G401.6 (cell line): ENCODE measurements at regions not wholly inside any gene's neighbourhood (a gene's known extent, or its start where the extent isn't known, plus 50 kb on each side); places are given as distances from the start of the nearest gene placed in this dataset.

Experiments used
- FAIRE-seq: peaks from 2 replicates; lab custom pipeline; 2012; peaks lifted over from hg19 to GRCh38; lab: Jason Lieb, UNC

DNA sequence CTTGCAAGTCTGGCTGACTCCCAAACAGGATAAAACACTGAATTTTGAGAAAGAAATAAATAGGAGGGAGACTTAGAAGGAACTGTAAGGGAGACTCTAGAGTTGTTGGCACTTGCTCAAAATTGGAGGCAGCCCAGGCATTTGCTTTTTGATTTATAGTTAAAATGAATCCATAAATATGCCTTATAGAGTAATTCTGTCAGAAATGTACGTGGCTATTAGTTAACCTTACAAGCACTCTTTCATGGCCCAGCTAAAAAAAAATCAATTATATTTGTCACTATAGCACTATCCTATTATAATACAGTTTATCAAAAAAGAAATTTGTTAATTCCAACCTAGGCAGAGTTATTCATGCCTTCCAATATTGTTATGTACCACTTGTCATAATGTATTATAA, 1000.0 kb upstream of the CHORDC1 start:
- FAIRE-seq: no peak

DNA sequence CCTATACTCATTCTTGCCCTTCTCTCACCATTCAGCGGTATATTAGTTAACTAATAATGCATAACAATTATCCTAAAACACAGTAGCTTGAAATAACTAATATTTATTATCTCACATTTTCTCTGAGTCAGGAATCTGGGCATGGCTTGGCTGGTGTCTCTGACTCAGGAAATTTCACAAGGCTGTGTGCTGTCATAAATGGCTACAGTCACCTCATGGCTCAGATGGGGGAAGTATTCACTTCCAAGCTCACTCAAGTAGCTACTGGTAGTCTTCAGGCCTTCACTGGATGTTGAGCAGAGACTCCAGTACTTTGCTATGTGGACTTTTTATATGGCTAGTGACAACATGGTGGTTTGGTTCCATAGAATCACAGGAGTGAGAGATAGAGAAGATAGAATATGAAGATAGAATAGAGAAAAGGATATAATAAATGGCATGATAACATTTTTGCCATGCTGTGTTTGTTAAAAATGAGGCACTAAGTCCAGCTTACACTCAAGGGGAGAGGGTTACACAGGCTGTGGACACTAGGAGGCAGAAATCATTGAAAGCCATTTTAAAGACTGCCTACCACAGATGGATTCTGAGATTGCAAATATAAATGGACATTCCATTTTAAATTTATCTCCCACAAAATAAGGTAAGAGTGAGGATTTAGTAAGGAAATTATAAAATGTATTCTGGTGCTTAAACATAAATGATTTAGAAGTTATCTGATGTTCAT, 997.8 kb upstream of the CHORDC1 start:
- FAIRE-seq: no peak

GRCh38 chr11:91219535-91219934, 996.7 kb upstream of the CHORDC1 start:
- FAIRE-seq: no peak

- FAIRE-seq: no peak
These were observed 986.9 kb upstream of the CHORDC1 start for GRCh38 chr11:91209751-91210150.

- FAIRE-seq: no peak
These were observed 986.5 kb upstream of the CHORDC1 start for GRCh38 chr11:91209306-91209705.

- FAIRE-seq: no peak
These were observed 977.0 kb upstream of the CHORDC1 start for GRCh38 chr11:91199866-91200265.

GRCh38 chr11:91194546-91194945, 971.7 kb upstream of the CHORDC1 start:
- no peak for FAIRE-seq

GRCh38 chr11:91188484-91188883, 965.6 kb upstream of the CHORDC1 start:
- FAIRE-seq: no peak

DNA sequence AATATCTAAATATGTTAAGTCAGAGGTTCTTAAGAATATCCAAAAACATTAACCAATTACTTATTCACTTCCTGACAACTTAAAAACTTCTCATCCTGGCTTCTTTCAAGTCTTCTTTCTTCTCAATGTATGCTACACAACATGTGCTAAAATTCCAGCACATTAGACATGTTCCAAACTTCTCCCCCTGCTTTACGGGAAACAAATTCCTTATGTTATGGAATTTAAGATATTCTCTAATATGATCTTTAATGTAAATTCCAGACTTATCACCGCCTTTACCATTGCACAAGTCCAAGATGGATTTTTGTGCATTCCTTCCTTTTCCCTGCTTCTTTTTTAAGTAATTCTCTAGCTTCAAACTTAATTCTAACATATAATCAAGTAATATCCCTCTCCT, 964.5 kb upstream of the CHORDC1 start:
- no peak for FAIRE-seq

DNA sequence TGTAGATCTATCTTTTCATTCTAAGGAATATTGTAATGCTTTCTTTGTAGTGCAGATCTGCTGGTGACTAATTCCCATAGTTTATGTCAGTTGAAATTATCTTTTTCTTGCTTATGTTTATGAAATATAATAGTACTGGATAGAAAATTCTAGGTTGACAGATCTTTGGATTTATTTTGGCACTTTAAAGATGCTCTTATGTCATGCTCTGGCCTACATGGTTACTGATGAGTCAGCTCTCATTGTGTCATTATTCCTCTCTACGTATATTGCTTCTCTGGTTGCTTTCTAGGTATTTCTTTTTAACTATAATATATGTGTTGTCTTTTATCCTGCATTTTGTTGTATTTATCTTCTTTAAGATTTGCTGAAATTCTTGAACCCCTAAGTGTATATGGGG, 955.5 kb upstream of the CHORDC1 start:
- FAIRE-seq: no peak

- no peak for FAIRE-seq
These were observed 951.9 kb upstream of the CHORDC1 start for GRCh38 chr11:91174734-91175133.

GRCh38 chr11:91174193-91174592, 951.3 kb upstream of the CHORDC1 start:
- FAIRE-seq: no peak

DNA sequence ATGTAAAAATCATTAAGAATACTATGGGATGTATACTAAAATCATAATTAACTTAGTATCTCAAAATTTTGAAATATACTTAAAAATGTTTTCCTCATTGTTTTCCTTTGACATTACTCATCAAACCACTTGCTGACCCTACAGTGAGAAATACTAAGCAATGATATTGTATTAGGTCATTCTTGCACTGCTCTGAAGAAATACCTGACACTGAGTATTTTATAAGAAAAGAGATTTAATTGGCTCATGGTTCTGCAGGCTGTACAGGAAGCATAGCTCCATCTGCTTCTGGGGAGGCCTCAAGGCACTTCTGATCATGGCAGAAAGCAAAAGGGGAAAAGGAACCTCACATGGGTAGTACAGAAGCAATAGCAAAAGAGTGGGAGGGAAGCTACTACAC, 950.9 kb upstream of the CHORDC1 start:
- FAIRE-seq: no peak

GRCh38 chr11:91170711-91171110, 947.9 kb upstream of the CHORDC1 start:
- FAIRE-seq: no peak

- FAIRE-seq: no peak
These were observed 941.6 kb upstream of the CHORDC1 start for GRCh38 chr11:91164452-91164822.

- FAIRE-seq: no peak
These were observed 941.0 kb upstream of the CHORDC1 start for GRCh38 chr11:91163619-91164451.

DNA sequence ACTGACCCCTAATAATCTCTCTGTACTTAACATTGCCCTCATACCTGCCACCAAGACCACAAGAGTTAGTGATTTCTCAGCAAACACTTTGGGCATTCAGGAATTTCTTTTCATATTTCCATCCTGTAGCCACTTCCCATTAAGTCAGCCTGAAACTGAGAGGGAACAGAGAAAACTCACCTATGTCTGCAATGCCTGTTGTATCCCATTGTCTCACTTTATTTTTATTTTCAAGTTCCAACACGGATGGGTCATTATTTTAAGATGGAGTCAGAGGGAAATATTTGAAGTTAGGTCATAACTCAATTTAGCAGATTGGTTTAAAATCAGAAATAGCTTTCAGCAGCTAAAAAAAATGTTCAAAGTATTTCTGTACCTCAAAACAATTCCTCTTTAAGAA, 937.8 kb upstream of the CHORDC1 start:
- FAIRE-seq: no peak

DNA sequence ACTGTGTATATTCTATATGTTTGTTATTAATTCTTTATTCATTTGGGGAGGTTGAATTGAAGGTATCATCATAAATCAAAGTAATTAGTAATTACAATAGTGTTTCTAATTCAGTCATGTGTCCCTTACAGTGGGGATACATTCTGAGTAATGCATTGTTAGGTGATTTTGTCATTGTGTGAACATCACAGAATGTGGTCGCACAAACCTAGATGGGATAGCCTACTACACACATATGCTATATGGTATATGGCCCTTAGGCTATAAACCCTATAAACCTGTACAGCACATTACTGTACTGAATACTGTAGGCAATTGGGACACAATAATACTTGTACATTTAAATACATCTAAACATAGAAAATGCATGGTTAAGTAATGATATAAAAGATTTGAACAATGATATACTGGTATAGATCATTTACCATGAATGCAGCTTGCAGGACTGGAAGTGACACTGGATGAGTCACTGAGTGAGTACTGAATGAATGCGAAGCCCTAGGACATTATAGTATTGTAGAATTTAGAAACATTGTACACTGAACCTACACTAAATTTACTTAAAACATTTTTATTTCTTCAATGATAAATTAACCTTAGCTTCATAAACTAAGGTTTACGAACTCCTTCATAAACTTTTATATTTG, 936.2 kb upstream of the CHORDC1 start:
- FAIRE-seq: no peak

- no peak for FAIRE-seq
These were observed 935.4 kb upstream of the CHORDC1 start for GRCh38 chr11:91158297-91158696.

GRCh38 chr11:91156041-91156440, 933.2 kb upstream of the CHORDC1 start:
- FAIRE-seq: no peak

GRCh38 chr11:91147885-91148284, 925.0 kb upstream of the CHORDC1 start:
- FAIRE-seq: no peak

DNA sequence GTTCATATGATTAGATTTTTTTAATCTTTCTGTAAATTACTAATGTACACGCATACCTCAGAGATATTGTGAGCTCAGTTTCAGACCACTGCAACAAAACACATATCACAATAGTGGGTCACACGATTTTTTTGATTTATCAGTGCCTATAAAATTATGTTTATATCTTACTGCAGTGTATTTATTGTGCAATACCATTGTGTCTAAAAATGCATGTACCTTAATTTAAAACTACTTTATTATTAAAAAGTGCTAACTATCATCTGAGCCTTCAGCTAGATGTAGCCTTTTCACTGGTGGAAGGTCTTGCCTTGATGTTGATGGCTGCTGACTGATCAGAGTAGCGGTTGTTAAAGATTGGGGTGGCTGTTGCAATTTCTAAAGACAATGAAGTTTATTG, 918.8 kb upstream of the CHORDC1 start:
- no peak for FAIRE-seq

DNA sequence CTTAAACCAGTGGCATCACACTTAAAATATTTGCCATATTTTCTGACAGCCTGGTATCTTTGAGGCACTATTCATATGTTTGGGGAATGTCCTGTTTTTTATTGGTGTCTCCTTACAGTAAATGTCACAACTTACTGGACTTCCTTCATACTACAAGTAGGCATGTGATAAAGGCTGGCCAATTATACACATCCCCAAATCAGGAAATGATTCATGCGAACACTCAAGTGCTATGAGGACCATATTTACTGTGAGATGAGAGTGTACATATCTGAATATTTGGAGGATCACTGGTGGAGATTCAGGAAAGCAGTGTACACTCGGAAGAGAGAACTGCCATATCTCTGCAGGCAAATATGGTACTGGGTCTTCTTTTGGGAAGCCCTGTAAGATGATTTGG, 913.8 kb upstream of the CHORDC1 start:
- FAIRE-seq: no peak
